GOT3 (cell line): ENCODE measurements at regions not wholly inside any gene's neighbourhood (a gene's known extent, or its start where the extent isn't known, plus 50 kb on each side); places are given as distances from the start of the nearest gene placed in this dataset.
A peak's percentile ranks its signal among the peaks of the same experiment; 100 is the strongest.

Experiments
- DNase-seq: peaks from one replicate; lab custom pipeline; 2025; ENCODE audit warnings: mixed read lengths; lab: John Stamatoyannopoulos, UW

GRCh38 chrX:9317176-9317575 is 147.7 kb upstream of the TBL1X start:
- no peak for DNase-seq

GRCh38 chrX:9318213-9318612 is 146.6 kb upstream of the TBL1X start:
- no peak for DNase-seq

GRCh38 chrX:9318766-9319165 is 146.1 kb upstream of the TBL1X start:
- no peak for DNase-seq

- no peak for DNase-seq
These were observed 143.9 kb upstream of the TBL1X start for GRCh38 chrX:9320940-9321339.

GRCh38 chrX:9324676-9325075 is 140.2 kb upstream of the TBL1X start:
- no peak for DNase-seq

- DNase-seq, result no peak
These were observed 138.5 kb upstream of the TBL1X start for GRCh38 chrX:9326369-9326768.

GRCh38 chrX:9327086-9327746 is 137.6 kb upstream of the TBL1X start:
- no peak for DNase-seq

GRCh38 chrX:9327747-9328145 is 137.1 kb upstream of the TBL1X start:
- no peak for DNase-seq

GRCh38 chrX:9329056-9329455 is 135.8 kb upstream of the TBL1X start:
- DNase-seq, result no peak

- DNase-seq, result no peak
These were observed 134.4 kb upstream of the TBL1X start for GRCh38 chrX:9330249-9330982.

GRCh38 chrX:9333873-9334560 is 130.8 kb upstream of the TBL1X start:
- no peak for DNase-seq

- no peak for DNase-seq
These were observed 129.6 kb upstream of the TBL1X start for GRCh38 chrX:9335251-9335650.

GRCh38 chrX:9336456-9336855 is 128.4 kb upstream of the TBL1X start:
- no peak for DNase-seq

- DNase-seq, result no peak
These were observed 127.8 kb upstream of the TBL1X start for GRCh38 chrX:9337046-9337445.

- DNase-seq, result no peak
These were observed 125.9 kb upstream of the TBL1X start for GRCh38 chrX:9338986-9339385.

- DNase-seq, result no peak
These were observed 125.0 kb upstream of the TBL1X start for GRCh38 chrX:9339603-9340491.

- no peak for DNase-seq
These were observed 124.1 kb upstream of the TBL1X start for GRCh38 chrX:9340598-9341290.

- no peak for DNase-seq
These were observed 123.3 kb upstream of the TBL1X start for GRCh38 chrX:9341291-9342201.

- peak; percentile 69 for DNase-seq
These were observed 122.3 kb upstream of the TBL1X start for GRCh38 chrX:9342561-9343051.

GRCh38 chrX:9343971-9344370 is 120.9 kb upstream of the TBL1X start:
- DNase-seq, result no peak
